KMS-11 (cell line): ENCODE measurements at regions not wholly inside any gene's neighbourhood (a gene's known extent, or its start where the extent isn't known, plus 50 kb on each side); places are given as distances from the start of the nearest gene placed in this dataset.

Source experiments
- H2AFZ ChIP-seq: fragments of 200-600 bp; sonication (generic); 2 replicates; pipeline ENCODE4 v1.6.1; 2016; ENCODE audit warnings: antibody characterized with exemption, mixed run types, low read depth
- H3K27ac ChIP-seq: fragments of 200-600 bp; sonication (generic); 2 replicates; pipeline ENCODE4 v1.6.1; 2016; ENCODE audit warnings: mild to moderate bottlenecking, mixed run types
- H3K27me3 ChIP-seq: fragments of 200-600 bp; sonication (generic); 2 replicates; pipeline ENCODE4 v1.6.1; 2017; ENCODE audit warnings: mild to moderate bottlenecking, low read depth, mixed run types, moderate library complexity; ENCODE audit not compliant: insufficient read depth
- H3K36me3 ChIP-seq: fragments of 200-600 bp; sonication (generic); 2 replicates; pipeline ENCODE4 v1.6.1; 2017; ENCODE audit warnings: mild to moderate bottlenecking, mixed run types; ENCODE audit not compliant: insufficient read depth
- H3K4me1 ChIP-seq: fragments of 200-600 bp; sonication (generic); 2 replicates; pipeline ENCODE4 v1.6.1; 2016; ENCODE audit warnings: mild to moderate bottlenecking, low read depth, mixed run types; ENCODE audit not compliant: poor library complexity, severe bottlenecking
- H3K4me2 ChIP-seq: fragments of 200-600 bp; sonication (generic); 2 replicates; pipeline ENCODE4 v1.7.0; 2016; ENCODE audit warnings: mild to moderate bottlenecking, mixed run types
- H3K4me3 ChIP-seq: fragments of 200-600 bp; sonication (generic); IDR thresholded peaks from 2 replicates; pipeline ENCODE4 v1.6.1; 2017; ENCODE audit warnings: low read depth, low read length, mixed read lengths; ENCODE audit not compliant: insufficient read depth
- H3K79me2 ChIP-seq: fragments of 200-600 bp; sonication (generic); 2 replicates; pipeline ENCODE4 v1.6.1; 2016; ENCODE audit warnings: low read depth, mixed run types; ENCODE audit not compliant: insufficient read depth
- H3K9ac ChIP-seq: fragments of 200-600 bp; sonication (generic); 2 replicates; pipeline ENCODE4 v1.6.1; 2016; ENCODE audit warnings: mild to moderate bottlenecking, mixed run types
- H4K20me1 ChIP-seq: fragments of 200-600 bp; sonication (generic); 2 replicates; pipeline ENCODE4 v1.6.1; 2016; ENCODE audit warnings: mild to moderate bottlenecking, mixed run types; ENCODE audit not compliant: insufficient read depth
- CTCF ChIP-seq: fragments of 200-600 bp; sonication (generic); conservative IDR thresholded peaks from 2 replicates; pipeline ENCODE4 v1.6.1; 2017; ENCODE audit warnings: low read depth, mild to moderate bottlenecking, antibody characterized with exemption, low read length, moderate library complexity, mixed read lengths

- Histone ChIP-seq H3K36me3 (no peaks in the 10 kb centered on the region), H3K4me2 (no peak overlapping the region), H3K27me3 (no peaks in the 10 kb centered on the region), H3K27ac (no peak overlapping the region), H2AFZ (no peak overlapping the region), H4K20me1 (no peaks in the 10 kb centered on the region), H3K79me2 (no peaks in the 10 kb centered on the region), H3K9ac (no peak overlapping the region), H3K4me1 (no peaks in the 10 kb centered on the region), H3K4me3 (no peak overlapping the region)
- TF ChIP-seq CTCF = no peak
These were observed 562.4 kb downstream of the KCTD8 start for GRCh38 chr4:43886196-43886595.

DNA sequence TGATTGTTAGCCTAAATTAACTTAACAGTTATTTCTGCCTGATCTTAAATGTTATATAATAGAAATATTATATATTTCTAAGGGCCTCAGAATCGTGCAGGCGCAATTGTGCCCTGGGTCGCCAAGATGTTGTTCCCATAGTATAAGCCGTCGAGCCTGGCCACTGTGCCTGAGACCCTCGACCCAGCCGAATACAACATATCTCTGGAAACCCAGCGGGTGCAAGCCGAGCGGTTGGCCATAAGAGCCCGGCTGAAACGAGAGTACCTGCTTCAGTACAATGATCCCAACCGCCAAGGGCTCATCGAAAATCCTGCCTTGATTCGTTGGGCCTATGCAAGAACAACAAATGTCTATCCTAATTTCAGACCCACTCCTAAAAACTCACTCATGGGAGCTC, 549.8 kb downstream of the KCTD8 start:
- Histone ChIP-seq H3K9ac (no peak overlapping the region), H3K4me1 (no peaks in the 10 kb centered on the region), H3K27me3 (no peaks in the 10 kb centered on the region)

GRCh38 chr4:43903456-43903855, 545.2 kb downstream of the KCTD8 start:
- Histone ChIP-seq H3K79me2 (no peaks in the 10 kb centered on the region), H3K4me2 (no peak overlapping the region), H3K27ac (no peak overlapping the region), H3K27me3 (no peaks in the 10 kb centered on the region), H3K36me3 (no peaks in the 10 kb centered on the region), H3K4me3 (no peak overlapping the region), H2AFZ (no peak overlapping the region), H3K4me1 (no peaks in the 10 kb centered on the region), H4K20me1 (no peaks in the 10 kb centered on the region), H3K9ac (no peak overlapping the region)
- TF ChIP-seq CTCF = no peak

More for the DNA sequence above, 549.8 kb downstream of the KCTD8 start:
- H3K27ac ChIP-seq = no peak overlapping the region
- no peaks in the 10 kb centered on the region for H4K20me1 ChIP-seq
- no peak overlapping the region for H3K4me3 ChIP-seq
- TF ChIP-seq CTCF = no peak
- H2AFZ ChIP-seq = no peak overlapping the region
- H3K4me2 ChIP-seq = no peak overlapping the region
- H3K36me3 ChIP-seq = no peaks in the 10 kb centered on the region
- no peaks in the 10 kb centered on the region for H3K79me2 ChIP-seq

GRCh38 chr4:43918377-43918776, 530.2 kb downstream of the KCTD8 start:
- no peaks in the 10 kb centered on the region for H3K4me1 ChIP-seq
- no peak overlapping the region for H2AFZ ChIP-seq
- H3K27me3 ChIP-seq = no peaks in the 10 kb centered on the region
- H3K4me3 ChIP-seq = no peak overlapping the region
- TF ChIP-seq CTCF = no peak
- no peaks in the 10 kb centered on the region for H3K79me2 ChIP-seq
- no peak overlapping the region for H3K9ac ChIP-seq
- H3K27ac ChIP-seq = no peak overlapping the region
- H3K36me3 ChIP-seq = no peaks in the 10 kb centered on the region
- H4K20me1 ChIP-seq = no peaks in the 10 kb centered on the region
- H3K4me2 ChIP-seq = no peak overlapping the region

DNA sequence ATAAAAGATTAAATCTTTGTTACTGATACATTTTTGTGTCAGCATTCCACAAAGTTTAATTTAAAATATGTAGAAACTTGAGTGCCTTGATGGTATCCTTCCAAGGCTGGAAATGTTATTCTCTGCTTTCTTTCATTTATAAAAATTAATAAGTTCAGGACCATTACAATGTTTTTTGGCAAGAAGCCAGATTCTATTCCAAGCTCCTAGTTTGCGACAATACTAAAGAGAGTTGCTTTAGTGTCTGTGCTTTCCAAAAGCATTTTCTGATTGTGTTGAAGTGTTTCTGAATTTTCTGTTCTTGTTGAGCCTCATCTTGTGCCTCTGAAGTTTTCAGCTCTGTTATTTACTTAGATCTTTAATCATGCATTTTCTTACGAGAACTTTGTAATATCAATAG, 516.2 kb downstream of the KCTD8 start:
- no peaks in the 10 kb centered on the region for H3K4me1 ChIP-seq
- H4K20me1 ChIP-seq = no peaks in the 10 kb centered on the region
- no peak overlapping the region for H3K4me3 ChIP-seq
- no peak overlapping the region for H3K4me2 ChIP-seq
- no peak overlapping the region for H3K9ac ChIP-seq
- H3K36me3 ChIP-seq = no peaks in the 10 kb centered on the region
- H3K27ac ChIP-seq = no peak overlapping the region
- H2AFZ ChIP-seq = no peak overlapping the region
- H3K79me2 ChIP-seq = no peaks in the 10 kb centered on the region
- TF ChIP-seq CTCF = no peak
- H3K27me3 ChIP-seq = no peaks in the 10 kb centered on the region
